ENCODE measurements at regions not wholly inside any gene's neighbourhood (a gene's known extent, or its start where the extent isn't known, plus 50 kb on each side); places are given as distances from the start of the nearest gene placed in this dataset.

DNA sequence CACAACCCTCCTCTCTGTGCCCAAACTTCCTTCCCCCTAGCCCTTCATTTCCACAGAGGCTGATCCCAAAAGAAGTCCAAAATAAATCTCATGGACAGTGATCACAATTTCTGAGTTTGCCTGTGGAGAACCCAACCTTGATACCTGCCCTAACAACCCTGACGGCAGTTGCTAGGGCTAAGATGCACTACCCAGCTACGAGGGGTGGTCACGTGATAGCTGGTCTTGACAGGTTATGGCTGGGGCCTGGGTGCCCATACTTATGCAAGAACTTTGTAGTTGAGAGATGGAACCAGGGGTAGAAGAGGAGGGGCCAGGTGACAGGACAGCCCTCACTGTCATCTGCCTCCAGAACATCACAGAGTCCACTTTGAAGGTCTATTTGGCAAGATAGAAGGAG lies 147.9 kb downstream of the AKAIN1 start:
- no peak overlapping the region for H3K4me3 ChIP-seq (replicated peaks in 1 of 3)
- DNase-seq = no peak
- H3K27ac ChIP-seq = no peak overlapping the region
- 93 to 95% methylated on average over 3 of the region's 3 CpGs for WGBS, 2 donors
- H3K36me3 ChIP-seq = no peaks in the 10 kb centered on the region
- H3K27me3 ChIP-seq = no peaks in the 10 kb centered on the region
- H3K4me1 ChIP-seq = no peaks in the 10 kb centered on the region
- no peaks in the 10 kb centered on the region for H3K9me3 ChIP-seq
- intact Hi-C loops (cut with DNase I) = no loop called here
- TF ChIP-seq POLR2A (IDR thresholded peaks at IDR 0.05) = no peak
- TF ChIP-seq, protein P1, sequence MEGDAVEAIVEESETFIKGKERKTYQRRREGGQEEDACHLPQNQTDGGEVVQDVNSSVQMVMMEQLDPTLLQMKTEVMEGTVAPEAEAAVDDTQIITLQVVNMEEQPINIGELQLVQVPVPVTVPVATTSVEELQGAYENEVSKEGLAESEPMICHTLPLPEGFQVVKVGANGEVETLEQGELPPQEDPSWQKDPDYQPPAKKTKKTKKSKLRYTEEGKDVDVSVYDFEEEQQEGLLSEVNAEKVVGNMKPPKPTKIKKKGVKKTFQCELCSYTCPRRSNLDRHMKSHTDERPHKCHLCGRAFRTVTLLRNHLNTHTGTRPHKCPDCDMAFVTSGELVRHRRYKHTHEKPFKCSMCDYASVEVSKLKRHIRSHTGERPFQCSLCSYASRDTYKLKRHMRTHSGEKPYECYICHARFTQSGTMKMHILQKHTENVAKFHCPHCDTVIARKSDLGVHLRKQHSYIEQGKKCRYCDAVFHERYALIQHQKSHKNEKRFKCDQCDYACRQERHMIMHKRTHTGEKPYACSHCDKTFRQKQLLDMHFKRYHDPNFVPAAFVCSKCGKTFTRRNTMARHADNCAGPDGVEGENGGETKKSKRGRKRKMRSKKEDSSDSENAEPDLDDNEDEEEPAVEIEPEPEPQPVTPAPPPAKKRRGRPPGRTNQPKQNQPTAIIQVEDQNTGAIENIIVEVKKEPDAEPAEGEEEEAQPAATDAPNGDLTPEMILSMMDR (IDR thresholded peaks at IDR 0.05) = no peak

DNA sequence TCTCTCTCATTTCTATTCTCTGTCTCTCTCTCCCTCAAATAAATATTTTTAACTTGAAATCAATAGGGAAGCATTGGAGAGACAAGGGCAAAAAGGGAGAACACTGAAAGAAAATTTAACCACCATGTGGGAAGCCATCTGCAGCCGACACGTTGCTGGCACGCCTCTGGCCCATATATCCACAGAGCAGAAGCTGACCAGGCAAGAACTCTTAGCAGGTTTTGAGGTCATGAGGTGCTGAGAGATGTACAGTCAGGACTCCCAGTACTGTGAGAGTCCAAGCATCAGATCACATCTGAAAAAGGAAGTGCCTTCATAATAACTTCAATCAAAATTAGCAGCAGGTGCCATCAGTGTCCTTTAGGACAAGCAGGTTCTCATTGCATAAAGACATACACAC lies 156.6 kb downstream of the AKAIN1 start:
- DNase-seq = no peak
- WGBS, 2 donors = 81 to 88% methylated on average over 3 of the region's 3 CpGs
- intact Hi-C loops (cut with DNase I) = no loop called here
- no peaks in the 10 kb centered on the region for H3K36me3 ChIP-seq
- no peaks in the 10 kb centered on the region for H3K9me3 ChIP-seq
- H3K4me3 ChIP-seq (replicated peaks in 1 of 3) = no peak overlapping the region
- H3K27me3 ChIP-seq = no peaks in the 10 kb centered on the region
- no peaks in the 10 kb centered on the region for H3K4me1 ChIP-seq
- no peak overlapping the region for H3K27ac ChIP-seq
- TF ChIP-seq, protein P1 (IDR thresholded peaks at IDR 0.05) = no peak
- TF ChIP-seq POLR2A (IDR thresholded peaks at IDR 0.05) = no peak

DNA sequence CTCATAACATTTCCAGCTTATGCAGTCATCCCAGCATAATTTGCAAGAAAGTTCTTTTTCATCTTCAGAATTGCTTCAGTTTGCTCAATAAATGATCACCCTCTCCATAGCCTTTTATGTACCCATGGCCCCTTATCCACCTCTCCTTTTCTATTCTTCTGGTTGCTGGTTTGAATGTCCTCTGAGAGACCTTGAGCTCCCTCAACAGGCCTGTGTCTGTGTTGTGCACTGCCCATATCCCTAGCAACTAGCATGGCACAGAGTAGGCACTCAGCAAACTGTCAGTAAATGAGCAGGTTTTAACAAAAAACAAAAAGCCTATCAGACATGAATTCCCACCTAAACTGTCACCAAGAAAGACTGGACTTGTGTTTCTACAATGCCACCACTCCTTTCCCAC lies 160.5 kb downstream of the AKAIN1 start:
- no peaks in the 10 kb centered on the region for H3K36me3 ChIP-seq
- no peak overlapping the region for H3K4me3 ChIP-seq (replicated peaks in 1 of 3)
- no peak for DNase-seq
- H3K27me3 ChIP-seq = no peaks in the 10 kb centered on the region
- no peak for TF ChIP-seq POLR2A (IDR thresholded peaks at IDR 0.05)
- intact Hi-C loops (cut with DNase I) = no loop called here
- H3K4me1 ChIP-seq = no peaks in the 10 kb centered on the region
- no peak overlapping the region for H3K27ac ChIP-seq
- H3K9me3 ChIP-seq = no peaks in the 10 kb centered on the region

DNA sequence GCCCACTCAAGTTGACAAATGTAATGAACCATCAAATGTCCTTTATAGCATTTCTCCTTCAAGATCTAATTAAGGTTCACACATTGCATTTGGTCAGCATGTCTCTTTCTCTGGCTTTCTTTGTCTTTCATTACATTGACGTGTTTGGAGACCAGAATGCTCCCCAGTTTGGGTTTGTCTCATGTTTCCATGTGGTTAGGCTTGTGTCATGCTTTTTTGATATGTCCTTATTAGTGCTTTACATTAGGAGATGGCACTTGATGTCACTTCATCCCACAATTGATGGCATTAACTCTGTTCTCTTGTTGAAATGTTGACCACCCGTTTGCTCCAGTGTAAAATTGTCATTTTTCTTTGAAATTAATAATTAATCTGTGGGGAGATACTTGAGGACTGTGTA lies 165.8 kb downstream of the AKAIN1 start:
- no peak for DNase-seq
- Histone ChIP-seq H3K4me1 (no peaks in the 10 kb centered on the region), H3K27me3 (no peaks in the 10 kb centered on the region), H3K4me3 (replicated peaks in 1 of 3) (no peak overlapping the region), H3K36me3 (no peaks in the 10 kb centered on the region), H3K9me3 (no peaks in the 10 kb centered on the region), H3K27ac (no peak overlapping the region)
- WGBS, 2 donors = 70 to 71% methylated on average over 2 of the region's 2 CpGs
- TF ChIP-seq, protein P1 (IDR thresholded peaks at IDR 0.05) = no peak
- TF ChIP-seq POLR2A (IDR thresholded peaks at IDR 0.05) = no peak
- intact Hi-C loops (cut with DNase I) = no loop called here

DNA sequence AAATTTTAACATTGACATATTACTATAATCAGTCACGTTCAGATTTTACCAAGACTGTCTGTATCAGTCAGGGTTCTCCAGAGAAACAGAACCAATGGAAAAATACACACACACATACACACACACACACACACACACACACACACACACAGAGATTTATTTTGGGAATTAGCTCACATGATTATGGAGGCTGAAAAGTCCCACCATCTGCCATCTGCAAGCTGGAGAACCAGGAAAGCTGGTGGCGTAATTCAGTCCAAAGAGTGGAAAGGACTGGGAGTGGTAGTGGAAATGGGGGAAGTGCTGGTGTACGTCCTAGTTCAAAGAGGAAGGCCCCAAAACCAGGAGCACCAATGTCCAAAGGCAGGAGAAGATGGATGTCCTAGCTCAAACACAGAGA lies 166.4 kb downstream of the AKAIN1 start:
- intact Hi-C loops (cut with DNase I) = no loop called here
- Histone ChIP-seq H3K4me1 (no peaks in the 10 kb centered on the region), H3K9me3 (no peaks in the 10 kb centered on the region), H3K4me3 (replicated peaks in 1 of 3) (no peak overlapping the region), H3K27ac (no peak overlapping the region), H3K36me3 (no peaks in the 10 kb centered on the region), H3K27me3 (no peaks in the 10 kb centered on the region)
- no peak for TF ChIP-seq POLR2A (IDR thresholded peaks at IDR 0.05)
- TF ChIP-seq, protein P1 (IDR thresholded peaks at IDR 0.05) = no peak
- DNase-seq = no peak
- WGBS, 2 donors = 58 to 62% methylated on average over 3 of the region's 3 CpGs

DNA sequence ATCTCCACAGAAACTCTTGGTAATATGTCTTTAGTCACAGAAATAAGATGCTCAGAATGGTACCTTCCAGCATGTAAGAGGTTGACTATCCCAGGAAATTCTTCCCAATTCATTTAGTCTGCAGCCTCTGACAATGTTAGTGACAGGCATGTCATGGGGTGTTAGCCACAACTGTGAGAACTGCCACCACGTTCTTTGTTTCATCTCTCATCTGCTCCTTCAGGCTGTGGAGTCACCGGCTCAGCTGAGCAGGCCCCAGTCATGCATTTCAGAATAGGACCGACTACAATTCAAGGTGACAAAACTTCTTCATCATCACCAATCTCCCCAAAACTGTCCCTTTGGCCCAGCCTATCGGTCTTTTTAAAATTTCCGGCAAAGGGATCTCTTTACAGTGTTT lies 167.5 kb downstream of the AKAIN1 start:
- 51 to 56% methylated on average over 5 of the region's 5 CpGs for WGBS, 2 donors
- intact Hi-C loops (cut with DNase I) = no loop called here
- Histone ChIP-seq H3K9me3 (no peaks in the 10 kb centered on the region), H3K4me3 (replicated peaks in 1 of 3) (no peak overlapping the region), H3K4me1 (no peaks in the 10 kb centered on the region), H3K27ac (no peak overlapping the region), H3K27me3 (no peaks in the 10 kb centered on the region), H3K36me3 (no peaks in the 10 kb centered on the region)
- DNase-seq = no peak
- TF ChIP-seq POLR2A (IDR thresholded peaks at IDR 0.05) = no peak
- TF ChIP-seq, protein P1 (IDR thresholded peaks at IDR 0.05) = no peak
